Parathyroid adenoma (tissue), 2 donors: ENCODE measurements at regions not wholly inside any gene's neighbourhood (a gene's known extent, or its start where the extent isn't known, plus 50 kb on each side); places are given as distances from the start of the nearest gene placed in this dataset.

Experiments used
- H2AFZ ChIP-seq: fragments of 300-600 bp; sonication (generic); one replicate; pipeline ENCODE4 v1.7.0; 2017; ENCODE audit warnings: antibody characterized with exemption, mild to moderate bottlenecking
- H3K27ac ChIP-seq: fragments of 300-600 bp; sonication (generic); one replicate; pipeline ENCODE4 v1.7.0; 2017
- H3K27me3 ChIP-seq: fragments of 300-600 bp; sonication (generic); one replicate; pipeline ENCODE4 v1.7.0; 2017; ENCODE audit warnings: low read length; ENCODE audit not compliant: control insufficient read depth, insufficient read depth
- H3K36me3 ChIP-seq: fragments of 300-600 bp; sonication (generic); one replicate; pipeline ENCODE4 v1.7.0; 2017; ENCODE audit warnings: low read length; ENCODE audit not compliant: control insufficient read depth, insufficient read depth
- H3K4me1 ChIP-seq: fragments of 300-600 bp; sonication (generic); one replicate; pipeline ENCODE4 v1.7.0; 2017; ENCODE audit warnings: control low read depth
- H3K4me2 ChIP-seq: fragments of 300-600 bp; sonication (generic); one replicate; pipeline ENCODE4 v1.7.0; 2017; ENCODE audit warnings: low read length
- H3K4me3 ChIP-seq: fragments of 300-600 bp; sonication (generic); one replicate; pipeline ENCODE4 v1.7.0; 2017; ENCODE audit warnings: low read depth, low read length
- H3K79me2 ChIP-seq: fragments of 300-600 bp; sonication (generic); one replicate; pipeline ENCODE4 v1.7.0; 2017; ENCODE audit warnings: control low read depth
- H3K9ac ChIP-seq: fragments of 300-600 bp; sonication (generic); one replicate; pipeline ENCODE4 v1.7.0; 2017; ENCODE audit warnings: mild to moderate bottlenecking
- H3K9me3 ChIP-seq: fragments of 300-600 bp; sonication (generic); one replicate; pipeline ENCODE4 v1.7.0; 2017; ENCODE audit warnings: low read length; ENCODE audit not compliant: control insufficient read depth
- TF ChIP-seq, protein P1 (sequence below): fragments of 300-600 bp; sonication (generic); IDR thresholded peaks from one replicate; pipeline ENCODE4 v1.7.0; 2017; ENCODE audit warnings: antibody characterized with exemption, mild to moderate bottlenecking
- donor health status: primary hyperparathyroidism.

DNA sequence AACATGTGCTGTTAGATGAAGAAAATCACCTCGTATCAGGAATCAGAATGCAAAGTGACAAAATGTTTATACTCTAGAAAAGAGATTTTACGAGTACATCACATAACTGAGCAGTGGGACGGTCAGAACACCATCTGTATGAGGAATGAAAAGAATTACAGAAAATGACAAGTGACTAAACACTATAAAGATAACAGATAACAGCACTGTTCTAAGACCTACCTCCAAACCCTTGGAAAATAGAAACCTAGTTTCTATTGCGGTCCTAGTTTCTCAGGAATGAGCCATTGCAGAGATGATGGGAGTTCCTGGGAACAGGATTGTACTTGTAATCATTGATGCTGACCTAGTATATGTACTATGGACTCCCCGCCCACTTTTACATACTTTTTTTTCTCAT, 839.4 kb upstream of the ADAMTS5 start:
- H2AFZ ChIP-seq: no peak overlapping the region
- no peak overlapping the region for H3K9ac ChIP-seq
- no peak overlapping the region for H3K27ac ChIP-seq
- H3K27me3 ChIP-seq: no peaks in the 10 kb centered on the region
- H3K4me3 ChIP-seq: no peak overlapping the region
- no peaks in the 10 kb centered on the region for H3K9me3 ChIP-seq
- H3K4me1 ChIP-seq: no peaks in the 10 kb centered on the region
- H3K36me3 ChIP-seq: no peaks in the 10 kb centered on the region
- H3K79me2 ChIP-seq: no peaks in the 10 kb centered on the region
- TF ChIP-seq, protein P1, sequence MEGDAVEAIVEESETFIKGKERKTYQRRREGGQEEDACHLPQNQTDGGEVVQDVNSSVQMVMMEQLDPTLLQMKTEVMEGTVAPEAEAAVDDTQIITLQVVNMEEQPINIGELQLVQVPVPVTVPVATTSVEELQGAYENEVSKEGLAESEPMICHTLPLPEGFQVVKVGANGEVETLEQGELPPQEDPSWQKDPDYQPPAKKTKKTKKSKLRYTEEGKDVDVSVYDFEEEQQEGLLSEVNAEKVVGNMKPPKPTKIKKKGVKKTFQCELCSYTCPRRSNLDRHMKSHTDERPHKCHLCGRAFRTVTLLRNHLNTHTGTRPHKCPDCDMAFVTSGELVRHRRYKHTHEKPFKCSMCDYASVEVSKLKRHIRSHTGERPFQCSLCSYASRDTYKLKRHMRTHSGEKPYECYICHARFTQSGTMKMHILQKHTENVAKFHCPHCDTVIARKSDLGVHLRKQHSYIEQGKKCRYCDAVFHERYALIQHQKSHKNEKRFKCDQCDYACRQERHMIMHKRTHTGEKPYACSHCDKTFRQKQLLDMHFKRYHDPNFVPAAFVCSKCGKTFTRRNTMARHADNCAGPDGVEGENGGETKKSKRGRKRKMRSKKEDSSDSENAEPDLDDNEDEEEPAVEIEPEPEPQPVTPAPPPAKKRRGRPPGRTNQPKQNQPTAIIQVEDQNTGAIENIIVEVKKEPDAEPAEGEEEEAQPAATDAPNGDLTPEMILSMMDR: no peak
- H3K4me2 ChIP-seq: no peak overlapping the region

GRCh38 chr21:27805696-27806095, 838.8 kb upstream of the ADAMTS5 start:
- no peaks in the 10 kb centered on the region for H3K9me3 ChIP-seq
- TF ChIP-seq, protein P1: no peak
- H3K36me3 ChIP-seq: no peaks in the 10 kb centered on the region
- no peaks in the 10 kb centered on the region for H3K79me2 ChIP-seq
- H3K27ac ChIP-seq: no peak overlapping the region
- no peak overlapping the region for H3K4me2 ChIP-seq
- no peak overlapping the region for H3K9ac ChIP-seq
- no peak overlapping the region for H2AFZ ChIP-seq
- no peaks in the 10 kb centered on the region for H3K4me1 ChIP-seq
- H3K27me3 ChIP-seq: no peaks in the 10 kb centered on the region
- H3K4me3 ChIP-seq: no peak overlapping the region

GRCh38 chr21:27804515-27804914, 837.6 kb upstream of the ADAMTS5 start:
- Histone ChIP-seq H3K27me3 (no peaks in the 10 kb centered on the region), H3K4me3 (no peak overlapping the region), H3K27ac (no peak overlapping the region), H3K9ac (no peak overlapping the region), H3K79me2 (no peaks in the 10 kb centered on the region), H3K36me3 (no peaks in the 10 kb centered on the region), H3K9me3 (no peaks in the 10 kb centered on the region), H3K4me2 (no peak overlapping the region), H3K4me1 (no peaks in the 10 kb centered on the region), H2AFZ (no peak overlapping the region)
- TF ChIP-seq, protein P1: no peak

DNA sequence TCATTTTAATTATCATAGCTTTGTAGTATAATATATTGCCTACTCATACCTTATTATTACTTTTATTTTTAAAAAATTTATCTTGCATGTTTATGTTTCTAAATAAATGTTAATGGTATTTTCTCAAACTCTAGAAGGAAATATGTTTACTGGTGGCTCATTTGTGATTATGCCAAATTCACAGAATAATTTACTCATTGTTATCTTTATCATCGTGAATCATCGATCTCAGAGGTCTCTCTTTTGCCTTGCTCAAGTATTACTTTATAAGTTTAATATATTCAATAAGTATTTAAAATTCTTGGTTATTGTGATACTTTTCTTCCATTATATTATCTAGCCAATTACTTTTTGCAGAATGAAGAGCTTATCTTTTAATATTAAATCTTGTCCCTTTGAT, 836.7 kb upstream of the ADAMTS5 start:
- TF ChIP-seq, protein P1: no peak
- H3K27ac ChIP-seq: no peak overlapping the region
- no peaks in the 10 kb centered on the region for H3K27me3 ChIP-seq

DNA sequence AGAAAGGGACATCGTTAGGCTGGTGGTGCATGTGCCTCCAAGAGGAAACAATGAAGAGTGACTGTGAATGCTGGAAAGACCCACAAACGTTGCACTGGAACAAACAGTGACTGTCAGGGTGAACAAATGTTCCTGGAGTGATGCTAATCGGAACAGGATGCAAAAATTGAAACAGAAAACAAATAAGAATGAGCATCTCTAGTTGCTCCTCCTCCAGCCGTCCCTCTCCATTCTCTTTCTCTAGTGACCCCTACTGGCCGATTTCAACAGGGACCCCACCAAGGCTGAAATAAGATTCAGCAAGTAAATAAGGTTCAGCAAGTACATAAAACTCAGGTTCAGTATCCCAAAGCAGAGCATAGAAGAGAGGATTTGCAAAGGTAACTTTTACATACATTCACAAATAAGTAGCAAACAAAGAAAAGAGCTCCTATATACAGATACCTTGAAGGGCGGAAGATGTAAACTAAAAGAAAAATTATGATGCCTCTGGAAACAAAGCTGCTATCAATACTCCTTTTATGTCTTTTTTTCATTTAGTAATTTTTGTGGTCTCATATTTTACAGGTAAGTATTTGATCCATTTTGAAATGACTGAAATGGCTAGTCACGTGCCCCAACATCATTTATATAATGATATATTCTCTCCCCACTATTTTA, 836.1 kb upstream of the ADAMTS5 start:
- H3K4me2 ChIP-seq: no peak overlapping the region
- H3K9ac ChIP-seq: no peak overlapping the region
- H3K79me2 ChIP-seq: no peaks in the 10 kb centered on the region
- no peak overlapping the region for H2AFZ ChIP-seq
- H3K27me3 ChIP-seq: no peaks in the 10 kb centered on the region
- H3K27ac ChIP-seq: no peak overlapping the region
- H3K4me3 ChIP-seq: no peak overlapping the region
- H3K9me3 ChIP-seq: no peaks in the 10 kb centered on the region
- H3K36me3 ChIP-seq: no peaks in the 10 kb centered on the region
- H3K4me1 ChIP-seq: no peaks in the 10 kb centered on the region
- TF ChIP-seq, protein P1: peak; percentile 25

More for the DNA sequence above, 836.7 kb upstream of the ADAMTS5 start:
- no peak overlapping the region for H2AFZ ChIP-seq
- no peaks in the 10 kb centered on the region for H3K9me3 ChIP-seq
- no peaks in the 10 kb centered on the region for H3K79me2 ChIP-seq
- no peaks in the 10 kb centered on the region for H3K36me3 ChIP-seq
- no peak overlapping the region for H3K4me2 ChIP-seq
- H3K4me3 ChIP-seq: no peak overlapping the region
- no peak overlapping the region for H3K9ac ChIP-seq
- H3K4me1 ChIP-seq: no peaks in the 10 kb centered on the region
